Fibroblast of skin of right quadriceps (primary cell): ENCODE measurements at regions not wholly inside any gene's neighbourhood (a gene's known extent, or its start where the extent isn't known, plus 50 kb on each side); places are given as distances from the start of the nearest gene placed in this dataset.
"Not testable (repeated sequence)": the region's sequence is repeated elsewhere in the genome, so short reads cannot be mapped to it uniquely, and the experiment has no call there.

Source experiments
- DNase-seq: peaks from one replicate; pipeline ENCODE4 v3.0.0-alpha.2; 2013

DNA sequence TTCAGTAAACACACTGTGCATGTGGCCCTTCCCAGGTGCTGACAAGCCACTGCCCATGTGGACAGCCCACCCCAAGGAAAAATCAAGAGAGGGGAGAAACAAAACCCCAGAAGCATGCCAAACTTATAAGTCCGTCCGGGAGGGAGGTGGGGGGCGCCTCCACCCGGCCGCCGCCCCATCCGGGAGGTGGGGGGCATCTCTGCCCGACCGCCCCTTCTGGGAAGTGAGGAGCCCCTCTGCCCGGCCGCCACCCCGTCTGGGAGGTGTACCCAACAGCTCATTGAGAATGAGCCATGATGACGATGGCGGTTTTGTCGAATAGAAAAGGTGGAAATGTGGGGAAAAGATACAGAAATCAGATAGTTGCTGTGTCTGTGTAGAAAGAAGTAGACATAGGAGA, 53.8 kb upstream of the C2CD4B start:
- no peak for DNase-seq

DNA sequence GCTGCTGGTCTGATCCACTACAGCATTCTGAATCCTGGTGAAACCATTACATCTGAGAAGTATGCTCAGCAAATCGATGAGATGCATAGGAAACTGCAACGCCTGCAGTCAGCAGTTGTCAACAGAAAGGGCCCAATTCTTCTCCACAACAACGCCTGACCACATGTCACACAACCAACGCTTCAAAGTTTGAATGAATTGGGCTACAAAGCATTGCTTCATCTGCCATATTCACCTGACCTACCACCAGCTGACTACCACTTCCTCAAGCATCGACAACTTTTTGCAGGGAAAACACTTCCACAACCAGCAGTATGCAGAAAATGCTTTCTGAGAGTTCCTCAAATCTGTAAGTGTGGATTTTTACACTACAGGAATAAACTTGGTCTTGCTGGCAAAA, 54.7 kb upstream of the C2CD4B start:
- no peak for DNase-seq

DNA sequence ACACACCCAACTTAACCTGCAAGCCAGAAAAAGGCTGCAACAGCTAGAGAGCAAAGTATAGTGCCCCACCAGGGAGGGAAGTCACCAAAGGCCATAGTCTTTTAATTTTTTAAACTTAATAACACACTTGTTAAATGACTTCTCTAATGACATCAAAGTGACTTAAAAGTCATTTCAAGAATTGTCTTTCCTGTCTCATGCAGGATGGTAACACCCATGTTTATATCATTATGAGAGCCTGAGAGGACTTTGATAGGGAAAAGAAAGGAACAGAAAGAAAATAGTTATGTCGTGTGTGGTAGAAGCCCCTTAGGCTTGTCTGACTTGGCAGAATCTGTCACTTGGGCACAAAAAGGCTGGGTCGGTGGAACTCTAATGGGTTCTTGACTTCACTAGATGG, 57.9 kb upstream of the C2CD4B start:
- DNase-seq, result no peak

DNA sequence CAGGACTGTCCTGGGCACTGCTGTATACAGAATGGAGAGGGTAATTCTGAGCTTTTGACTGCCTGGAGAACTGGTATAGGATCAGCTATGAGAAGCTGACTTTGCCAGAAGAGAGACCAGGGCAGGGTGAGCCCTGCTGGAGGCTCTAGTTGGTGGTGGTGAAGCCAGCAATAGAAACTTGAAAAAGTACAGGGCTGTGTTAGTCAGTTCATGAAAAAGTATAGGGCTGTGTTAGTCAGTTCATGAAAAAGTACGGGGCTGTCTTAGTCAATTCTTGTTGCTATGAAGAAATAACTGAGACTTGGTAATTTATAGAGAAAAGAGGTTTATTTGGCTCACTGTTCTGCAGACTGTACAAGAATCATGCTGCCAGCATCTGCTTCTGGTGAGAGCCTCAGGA, 63.5 kb upstream of the C2CD4B start:
- DNase-seq, result no peak

DNA sequence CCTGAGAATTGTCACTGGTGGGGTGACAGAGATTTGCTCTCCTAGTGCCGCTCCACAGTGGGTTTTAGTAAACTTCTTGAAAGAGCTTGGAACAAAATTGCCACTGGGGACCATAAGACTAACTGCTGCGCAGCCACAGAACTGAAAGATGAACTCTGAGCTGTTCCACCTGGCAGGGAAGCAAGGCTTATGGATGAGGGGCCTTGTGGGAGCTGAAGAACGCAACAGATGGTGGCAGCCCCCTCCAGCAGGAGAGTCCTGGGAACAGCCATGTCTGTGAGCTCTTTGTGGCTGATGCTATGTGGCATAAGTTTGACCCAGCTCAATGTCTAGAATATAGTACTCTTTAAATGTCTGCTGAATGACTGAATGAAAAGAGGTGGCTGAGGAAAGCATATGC, 66.8 kb upstream of the C2CD4B start:
- no peak for DNase-seq

DNA sequence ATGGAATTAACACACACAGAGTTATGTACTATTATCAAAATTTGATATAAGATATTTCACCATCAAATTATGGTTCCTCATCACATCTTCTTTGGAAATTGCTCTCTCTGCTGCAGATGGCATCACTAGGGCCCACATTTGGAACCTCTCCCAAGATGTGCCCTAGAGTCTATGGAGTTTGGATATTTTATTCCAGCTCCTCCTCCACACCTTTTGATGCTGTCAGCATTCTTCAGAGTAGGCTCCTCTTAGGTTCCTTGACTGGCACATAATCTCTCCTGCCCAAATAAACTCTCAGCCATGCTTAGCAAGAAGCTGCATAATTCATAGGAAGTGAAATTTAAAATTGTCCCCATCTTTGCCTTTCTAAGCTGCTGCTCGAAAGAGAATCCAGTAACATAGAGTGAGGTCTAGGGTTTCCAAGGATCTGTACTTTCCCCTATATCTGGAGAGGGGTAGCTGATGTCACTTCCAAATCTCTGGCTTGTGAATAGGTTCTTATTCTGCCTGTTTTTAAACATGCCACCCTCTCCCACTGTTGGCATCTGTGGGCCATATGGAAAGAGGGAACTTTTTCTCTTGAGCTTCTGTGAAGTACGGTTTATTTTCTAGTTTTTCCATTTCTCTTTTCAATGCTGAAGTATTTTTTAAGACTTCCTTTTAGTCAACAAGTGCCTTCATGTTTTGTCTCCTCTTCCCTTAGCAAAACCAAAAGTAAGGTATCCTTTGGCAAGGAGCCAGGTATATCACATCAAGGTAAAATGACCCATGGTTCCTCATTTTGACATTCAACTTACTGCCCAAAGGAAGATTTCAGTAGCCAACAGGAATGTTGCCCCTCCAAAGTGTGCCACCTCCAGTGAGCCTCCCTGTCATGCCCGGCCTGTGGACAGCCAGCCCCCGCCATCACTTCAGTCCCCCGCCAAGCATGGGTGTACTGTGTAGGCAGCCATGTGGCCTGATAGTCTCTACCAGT, 75.3 kb upstream of the C2CD4B start:
- DNase-seq, result no peak

DNA sequence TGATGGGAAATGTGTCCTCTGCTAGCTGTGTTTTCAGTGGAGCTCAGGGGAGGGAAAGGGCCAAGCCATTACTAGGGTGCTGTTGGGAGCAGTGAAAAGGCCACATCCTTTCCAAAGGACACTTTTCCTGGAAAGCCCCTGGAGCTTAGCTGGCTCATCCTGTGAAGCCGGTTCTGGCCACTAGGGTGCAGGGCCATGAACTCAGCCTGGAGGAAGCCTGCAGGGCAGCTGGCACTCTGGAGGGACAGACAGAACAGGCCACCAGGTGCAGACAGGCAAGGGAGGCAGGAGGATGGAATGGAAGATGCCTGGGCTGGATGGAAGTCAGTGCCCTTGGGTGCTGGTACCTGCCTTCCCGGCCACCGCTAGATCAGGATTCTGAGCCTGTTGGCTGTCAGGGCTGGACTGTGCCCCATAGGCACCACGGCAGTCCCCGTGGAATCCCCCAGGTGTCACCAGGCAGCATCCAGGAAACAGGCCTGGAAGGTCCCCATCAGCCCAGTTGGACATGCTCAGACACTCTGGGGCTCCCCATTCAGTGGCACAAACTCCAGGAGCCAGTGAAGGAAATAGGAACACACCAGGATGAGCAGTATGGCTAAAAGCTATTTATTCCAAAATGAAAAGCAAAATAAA, 76.2 kb upstream of the C2CD4B start:
- DNase-seq, result no peak

DNA sequence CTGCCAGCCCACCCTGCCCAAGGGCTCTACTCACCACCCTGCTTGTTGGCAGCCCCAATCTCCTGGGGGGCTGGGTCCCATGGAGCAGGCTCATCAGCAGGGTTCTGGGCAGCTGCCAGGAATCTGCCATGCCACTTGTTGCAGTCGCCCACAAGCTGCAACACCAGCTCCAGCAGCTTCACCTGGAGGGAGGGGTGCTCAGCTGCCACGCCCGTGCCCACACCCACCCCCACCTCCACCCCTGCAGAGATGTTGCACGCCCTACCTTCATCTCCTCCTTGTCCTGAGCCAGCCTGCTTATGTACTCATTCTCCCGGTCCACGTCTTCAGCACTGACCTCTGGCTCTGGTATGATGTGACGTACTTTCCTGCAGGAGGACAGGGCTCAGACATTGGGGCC, 77.9 kb upstream of the C2CD4B start:
- no peak for DNase-seq

DNA sequence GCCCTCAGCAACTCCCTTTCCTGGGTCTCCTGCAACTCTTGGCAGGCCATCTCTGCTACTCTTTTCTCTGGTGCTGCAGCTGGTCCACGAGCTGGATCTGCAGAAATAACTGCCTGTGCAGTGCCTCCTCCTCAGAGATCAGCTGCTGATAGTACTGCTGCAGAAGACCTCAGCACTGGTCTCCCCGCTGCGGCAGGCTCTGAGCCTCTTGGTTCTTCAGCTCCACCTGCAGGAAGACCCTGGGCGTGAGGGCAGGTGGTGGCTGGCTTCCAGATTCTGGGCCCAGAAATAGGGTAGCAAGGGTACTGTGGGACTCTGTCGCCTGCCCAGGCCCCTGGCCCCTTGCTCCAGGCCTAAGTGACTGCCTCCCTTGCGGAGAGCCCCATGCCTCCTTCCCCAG, 79.7 kb upstream of the C2CD4B start:
- DNase-seq, result no peak

DNA sequence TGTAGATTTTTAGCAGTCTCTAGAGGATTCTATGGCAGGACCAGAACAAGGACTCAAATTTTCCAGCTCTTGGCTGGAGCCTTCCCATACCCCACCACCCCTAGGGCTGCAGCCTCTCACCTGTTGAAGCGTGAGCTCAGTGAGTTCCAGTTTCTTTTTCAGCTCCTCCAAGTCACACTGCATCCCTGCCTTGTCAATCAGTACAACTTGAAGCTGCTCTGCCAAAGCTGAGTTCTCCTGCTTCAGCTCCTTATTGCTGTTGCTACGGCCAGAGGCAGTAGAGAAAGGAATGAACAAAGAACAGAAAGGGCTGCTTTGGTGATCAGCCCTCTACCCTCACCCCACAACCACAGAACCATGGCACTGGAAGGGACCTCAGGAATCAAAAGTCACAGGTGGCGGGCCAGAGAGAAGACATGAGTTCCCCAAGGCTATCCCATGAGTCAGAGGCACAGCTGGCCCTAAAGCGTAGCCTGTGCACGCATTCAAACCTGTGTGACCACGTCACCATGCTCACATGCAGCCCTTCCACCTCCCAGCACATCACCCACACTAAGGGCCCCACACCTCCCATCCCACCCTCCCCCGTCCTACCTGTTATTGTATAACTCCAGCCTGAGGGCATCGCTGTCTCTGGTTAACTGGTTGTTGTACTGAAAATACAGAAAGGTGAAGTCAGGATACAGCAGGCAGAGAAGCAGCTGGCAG, 83.3 kb upstream of the C2CD4B start:
- no peak for DNase-seq

DNA sequence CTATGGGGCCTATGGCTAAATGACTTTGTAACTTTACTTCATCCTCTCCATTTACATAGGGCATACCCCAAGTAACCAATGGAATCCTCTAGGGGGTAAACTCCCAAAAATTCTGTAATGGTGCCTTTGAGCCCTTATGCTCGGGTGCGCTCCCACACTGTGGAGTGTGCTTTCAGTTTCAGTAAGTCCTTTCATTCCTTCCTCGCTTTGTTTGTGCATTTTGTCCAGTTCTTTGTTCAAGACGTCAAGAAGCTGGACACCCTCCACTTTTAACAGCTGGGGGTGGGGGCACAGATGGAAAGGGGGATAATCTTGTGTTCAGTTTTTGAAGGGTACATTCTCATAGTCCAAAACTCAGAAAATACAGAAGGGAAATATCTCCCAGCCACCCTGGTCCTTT, 84.4 kb upstream of the C2CD4B start:
- DNase-seq, result no peak

DNA sequence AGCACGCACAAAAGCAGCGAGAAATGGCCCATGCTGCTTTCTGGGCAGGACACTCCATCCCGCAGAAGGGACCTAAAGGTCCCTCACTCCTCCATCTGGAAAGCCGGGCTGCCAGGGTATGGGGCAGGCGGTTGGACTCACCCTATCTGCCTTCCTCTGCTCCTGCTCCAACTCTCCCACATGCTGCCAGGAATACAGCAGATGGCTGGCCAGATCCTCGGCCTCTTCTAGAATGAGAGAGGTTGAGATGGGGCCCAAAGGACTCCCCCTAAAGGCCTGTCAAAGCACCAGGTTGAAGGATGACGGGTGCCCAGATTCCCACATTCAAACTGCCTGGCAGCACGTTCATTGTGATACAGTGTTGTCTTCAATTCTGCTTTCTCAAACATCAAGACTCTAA, 85.1 kb upstream of the C2CD4B start:
- no peak for DNase-seq

DNA sequence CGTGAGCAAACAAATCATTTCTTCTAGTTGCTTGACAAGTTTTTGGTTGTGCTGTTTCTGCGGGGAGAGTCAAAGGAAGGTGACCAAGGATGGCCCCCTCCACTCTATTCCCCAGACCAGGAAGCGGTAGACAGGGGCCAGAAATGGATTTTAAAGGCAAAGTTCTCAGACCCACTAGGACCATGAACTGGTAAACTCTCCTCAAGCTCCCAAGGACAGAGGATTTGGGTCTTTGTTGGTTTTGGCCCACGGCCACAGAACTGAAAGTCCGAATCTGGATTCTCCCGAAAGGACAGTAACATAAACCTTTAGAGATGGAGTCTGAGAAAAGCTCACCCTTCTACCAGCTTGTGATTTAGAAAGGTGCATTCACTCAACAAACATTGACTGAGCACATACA, 85.9 kb upstream of the C2CD4B start:
- DNase-seq, result no peak

DNA sequence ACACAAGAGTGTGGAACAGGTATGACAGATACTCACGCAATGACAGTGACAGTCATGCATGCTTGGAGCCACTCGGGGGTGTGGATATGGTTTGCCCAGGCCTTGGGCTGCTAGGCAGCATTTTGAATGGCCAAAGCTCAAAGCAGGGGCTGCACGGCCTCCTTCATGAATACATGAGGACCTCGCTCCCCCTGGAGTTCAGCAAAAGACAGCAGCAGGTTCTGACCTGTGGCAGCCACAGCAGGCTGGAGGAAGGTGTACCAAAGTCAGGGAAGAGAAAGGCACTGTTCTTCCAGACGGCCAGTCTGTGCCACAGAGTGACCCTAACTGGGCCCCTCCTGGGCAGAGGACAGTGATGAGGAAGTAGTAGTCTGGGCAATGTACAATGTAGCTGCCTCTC, 88.2 kb upstream of the C2CD4B start:
- no peak for DNase-seq

DNA sequence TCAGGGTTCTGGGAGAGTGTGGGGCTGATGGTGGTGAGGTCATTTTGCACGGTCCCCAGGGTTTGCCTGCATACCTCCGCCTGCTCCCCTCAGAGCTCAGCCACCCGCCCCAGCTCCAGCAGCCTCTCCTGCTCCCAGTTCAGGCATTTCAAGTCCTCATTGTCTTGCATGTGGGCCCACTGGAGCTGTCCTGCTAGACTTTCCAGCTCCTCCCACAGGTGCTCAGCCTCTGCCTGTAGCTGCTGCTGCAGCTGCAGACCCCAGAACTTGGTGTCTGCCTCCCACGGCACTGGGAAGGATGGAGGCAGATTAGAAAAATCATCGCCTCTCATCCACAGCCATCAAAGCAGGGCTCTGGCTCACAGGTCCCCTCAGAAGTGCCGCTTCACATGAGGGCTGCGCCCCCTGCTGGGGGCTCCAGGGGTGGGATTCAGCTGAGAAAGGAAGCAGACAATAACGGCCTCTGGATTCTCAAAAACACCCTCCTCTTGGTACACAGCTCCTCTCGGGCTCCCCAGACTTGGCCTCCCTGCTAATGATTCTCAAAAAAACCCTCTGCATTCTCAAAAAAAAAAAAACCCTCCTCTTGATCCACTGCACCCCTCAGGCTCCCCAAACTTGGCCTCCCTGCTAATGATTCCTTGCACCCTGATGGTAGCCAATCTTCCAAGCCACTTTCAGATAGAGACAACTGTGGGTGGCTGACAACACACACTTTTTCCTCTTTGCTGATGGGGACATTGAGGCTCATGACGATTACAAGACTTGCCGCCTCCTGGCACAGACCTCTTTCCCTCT, 89.3 kb upstream of the C2CD4B start:
- DNase-seq, result peak; percentile 51

DNA sequence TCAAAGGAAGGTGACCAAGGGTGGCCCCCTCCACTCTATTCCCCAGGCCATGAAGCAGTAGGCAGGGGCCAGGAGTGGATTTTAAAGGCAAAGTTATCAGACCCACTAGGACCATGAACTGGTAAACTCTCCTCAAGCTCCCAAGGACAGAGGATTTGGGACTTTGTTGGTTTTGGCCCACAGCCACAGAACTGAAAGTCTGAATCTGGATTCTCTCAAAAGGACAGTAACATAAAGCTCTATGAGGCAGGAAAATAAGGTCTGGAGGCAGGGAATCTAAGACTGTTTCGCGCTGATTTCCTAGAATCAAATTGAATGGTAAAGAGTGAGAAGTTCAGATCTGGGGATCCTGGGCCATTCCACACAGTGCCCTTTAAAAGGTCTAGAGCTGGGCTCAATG, 91.3 kb upstream of the C2CD4B start:
- DNase-seq, result not testable (repeated sequence)

DNA sequence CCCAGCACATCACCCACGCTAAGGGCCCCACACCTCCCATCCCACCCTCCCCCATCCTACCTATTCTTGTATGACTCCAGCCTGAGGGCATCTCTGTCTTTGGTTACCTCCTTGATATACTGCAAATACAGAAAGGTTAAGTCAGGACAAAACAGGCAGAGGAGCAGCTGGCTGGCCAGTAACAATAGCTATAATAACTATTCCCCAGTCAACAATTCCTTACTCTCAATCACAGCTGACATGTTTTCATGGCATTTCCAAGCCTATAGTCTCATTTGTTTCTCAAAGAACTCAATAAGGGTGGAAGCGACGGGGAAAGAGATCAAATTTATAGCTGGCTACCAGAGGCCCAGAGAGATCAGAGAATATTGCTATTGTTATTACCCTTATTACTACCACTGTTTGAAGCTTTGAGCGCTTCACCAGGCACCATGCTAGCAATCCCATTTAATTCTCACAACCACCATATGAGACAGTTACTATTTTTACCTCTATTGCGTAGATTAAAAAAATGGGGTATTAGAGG, 93.0 kb upstream of the C2CD4B start:
- no peak for DNase-seq

DNA sequence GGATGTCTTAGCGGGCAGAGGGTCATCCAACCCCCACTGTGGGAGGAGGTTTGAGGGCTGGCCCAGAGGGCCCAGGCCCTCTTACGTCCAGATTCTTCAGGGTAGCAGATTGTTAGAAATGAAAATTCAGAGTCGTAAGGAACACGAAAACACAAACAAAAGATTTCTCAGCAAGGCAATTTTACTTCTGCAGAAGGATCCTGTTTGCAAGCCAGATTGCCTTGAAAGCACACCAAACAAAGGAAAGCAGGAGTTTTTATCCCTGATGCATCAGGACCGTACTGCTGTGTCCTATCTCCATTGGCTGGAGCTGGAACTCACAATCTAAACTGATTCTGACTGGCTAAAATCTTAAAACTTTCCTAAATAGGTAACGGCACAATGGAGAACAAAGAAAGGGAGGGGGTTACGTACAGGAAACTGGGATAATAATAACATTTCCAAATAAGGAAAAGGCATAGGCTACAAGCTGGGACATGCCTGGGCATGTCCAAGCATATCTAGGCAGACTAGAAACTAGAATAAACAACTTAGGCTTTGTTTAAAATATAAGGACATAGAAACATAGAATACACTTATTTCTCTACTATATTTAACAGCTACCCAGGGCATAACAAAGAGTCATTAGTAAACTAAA, 97.3 kb upstream of the C2CD4B start:
- no peak for DNase-seq

DNA sequence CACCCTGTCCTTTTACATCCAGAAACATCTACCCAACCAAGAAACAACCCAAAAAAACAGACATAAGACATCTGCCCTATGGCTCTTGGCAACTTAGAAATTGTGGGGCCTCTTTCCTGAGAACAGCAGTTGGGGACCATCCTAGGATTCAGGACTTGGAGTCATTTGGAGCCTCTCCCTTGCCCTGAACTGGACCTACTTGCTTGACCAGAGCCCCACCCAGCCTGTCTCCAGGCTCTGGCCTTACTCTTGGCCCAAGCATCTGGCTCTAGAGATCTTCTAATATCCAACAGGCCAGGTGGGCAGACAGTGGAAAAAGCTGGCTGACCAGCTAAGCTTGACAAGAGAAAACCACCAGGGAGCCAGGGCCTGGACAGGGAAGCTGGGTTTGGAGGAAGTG, 99.1 kb upstream of the C2CD4B start:
- no peak for DNase-seq

DNA sequence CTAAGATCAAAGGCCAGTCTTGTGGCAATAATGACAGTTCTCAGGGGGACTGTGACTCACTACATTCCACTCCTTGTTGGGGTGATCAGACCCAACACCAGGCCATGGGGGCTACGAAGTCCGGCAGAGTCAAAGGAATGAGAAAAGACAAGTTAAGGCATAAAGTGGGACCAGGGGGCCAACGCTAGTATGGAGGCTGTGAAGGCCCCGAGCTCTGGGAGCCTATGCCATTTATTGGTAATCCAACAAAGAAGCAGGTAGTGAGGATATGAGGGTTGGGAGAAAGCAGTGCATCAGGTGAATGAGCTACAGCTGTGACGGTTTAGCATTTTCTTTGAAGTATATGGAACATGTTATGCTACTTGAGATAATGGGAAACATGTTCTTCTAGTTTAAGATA, 104.4 kb upstream of the C2CD4B start:
- no peak for DNase-seq

DNA sequence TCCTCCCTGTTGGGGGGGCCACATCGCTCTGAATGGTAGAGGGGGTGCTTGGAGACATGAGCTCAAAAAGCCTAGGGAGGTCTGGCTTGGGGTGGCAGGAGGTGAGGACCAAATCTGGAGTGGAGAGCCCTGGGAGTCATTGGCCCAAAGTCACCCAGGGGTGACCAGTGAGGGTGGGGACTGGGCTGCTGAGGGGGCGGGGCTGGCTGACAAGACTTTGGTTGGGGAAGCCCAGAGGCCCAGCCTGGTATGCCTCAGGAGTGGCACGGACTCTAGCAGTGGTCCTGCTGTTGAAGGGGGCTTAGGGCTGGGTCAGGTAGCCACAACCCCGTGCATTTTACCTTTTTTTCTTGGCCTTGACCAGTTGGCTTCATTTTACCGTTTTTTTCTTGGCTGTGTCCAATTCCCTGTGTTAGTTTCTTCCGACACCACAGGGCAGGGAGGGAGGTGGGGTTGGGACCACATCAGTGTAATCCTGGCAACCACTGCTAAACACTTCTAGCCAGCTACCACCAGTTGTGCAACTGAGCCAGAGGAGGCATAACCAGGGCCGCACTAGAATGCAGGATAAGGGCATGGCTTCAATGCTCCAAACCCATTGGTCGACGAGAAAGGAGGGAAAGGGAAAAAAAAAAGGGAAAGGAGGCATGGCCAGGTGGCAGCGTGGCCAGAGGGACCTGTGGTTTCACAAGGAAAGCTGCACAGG, 105.3 kb upstream of the C2CD4B start:
- DNase-seq, result no peak

DNA sequence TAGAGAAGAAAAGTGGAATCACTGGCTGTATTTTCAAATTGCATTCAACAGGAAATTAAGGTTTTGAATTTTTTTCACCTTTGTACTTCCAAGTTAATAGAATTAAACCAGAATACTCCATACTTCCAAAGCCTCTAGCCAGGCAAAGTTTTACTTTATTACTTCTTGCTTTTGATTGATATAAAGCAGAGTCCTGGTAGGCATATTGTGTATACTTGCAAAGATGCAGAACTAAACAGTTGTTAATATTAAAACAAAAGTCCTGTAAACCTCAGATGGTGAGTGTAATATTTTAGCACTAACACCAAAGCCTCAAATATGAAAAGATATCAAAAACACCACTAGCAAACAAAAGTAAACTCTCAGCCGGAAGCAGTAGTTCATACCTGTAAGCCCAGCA, 107.2 kb upstream of the C2CD4B start:
- DNase-seq, result no peak
